ENCODE measurements at regions not wholly inside any gene's neighbourhood (a gene's known extent, or its start where the extent isn't known, plus 50 kb on each side); places are given as distances from the start of the nearest gene placed in this dataset.
"Not testable (repeated sequence)": the region's sequence is repeated elsewhere in the genome, so short reads cannot be mapped to it uniquely, and the experiment has no call there.

DNA sequence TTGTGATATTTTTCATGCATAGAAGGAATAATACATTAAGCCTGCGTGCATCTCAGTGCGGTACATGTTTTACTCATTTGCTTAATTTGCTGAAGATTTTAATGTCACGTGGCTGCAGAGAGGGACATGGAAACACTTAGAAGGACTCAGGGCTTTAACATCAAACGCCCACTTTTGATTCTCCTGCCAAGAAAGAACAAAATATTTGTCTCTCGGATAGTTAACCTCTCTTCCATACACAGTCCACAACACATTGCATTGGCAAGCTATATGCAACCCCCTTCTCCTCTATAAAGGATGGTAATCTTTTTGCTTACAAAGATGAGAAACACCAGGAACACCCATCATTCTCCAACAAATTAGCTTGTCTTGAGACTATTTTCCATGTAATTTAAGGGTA lies 148.0 kb upstream of the NRP1 start:
- no peak overlapping the region for H3K27ac ChIP-seq
- ATAC-seq (replicated peaks in 6 of 8) = no peak
- 11 to 100% (median 90%) methylated on average over 1 to 5 of the region's 5 CpGs; no CpG with 5 or more reads in 2 of the 10 experiments for WGBS, 10 experiments
- in situ Hi-C loops (cut with MboI; ENCODE audit: low pct_unique_long_range_greater_than_20kb in 2 of 9, low sequenced_read_pairs in 9 of 9, unreplicated experiment in 9 of 9) = no loop called here
- H3K4me1 ChIP-seq (replicated peaks in 1 of 2) = peaks cover 37 to 44% of the 10 kb centered on the region in 2 donors
- no peak overlapping the region for H3K4me3 ChIP-seq

DNA sequence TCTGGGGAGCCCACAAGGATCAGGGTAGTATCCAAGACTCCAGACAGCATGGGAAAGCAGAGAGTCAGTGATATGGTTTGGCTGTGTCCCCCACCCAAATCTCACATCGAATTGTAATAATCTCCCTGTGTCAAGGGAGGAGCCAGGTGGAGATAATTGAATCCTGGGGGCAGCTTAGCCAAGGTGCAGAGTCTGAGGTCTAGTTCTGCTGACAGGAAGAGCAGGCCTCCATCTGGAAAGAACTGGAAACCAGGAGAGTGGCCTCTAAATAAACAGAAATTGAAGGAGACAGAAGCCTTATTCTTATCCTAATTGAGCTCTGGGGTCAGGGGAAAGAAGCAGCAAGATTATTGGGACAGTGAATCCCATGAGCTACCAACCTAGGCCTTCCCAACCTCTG lies 146.7 kb upstream of the NRP1 start:
- Histone ChIP-seq H3K4me3 (no peak overlapping the region), H3K4me1 (replicated peaks in 1 of 2) (peaks cover 37 to 44% of the 10 kb centered on the region in 2 donors), H3K27ac (no peak overlapping the region)
- in situ Hi-C loops (cut with MboI; ENCODE audit: low pct_unique_long_range_greater_than_20kb in 2 of 9, low sequenced_read_pairs in 9 of 9, unreplicated experiment in 9 of 9) = no loop called here
- 80 to 100% methylated on average over 1 of the region's 1 CpG; no CpG with 5 or more reads in 8 of the 10 experiments for WGBS, 10 experiments
- ATAC-seq (replicated peaks in 6 of 8) = no peak

DNA sequence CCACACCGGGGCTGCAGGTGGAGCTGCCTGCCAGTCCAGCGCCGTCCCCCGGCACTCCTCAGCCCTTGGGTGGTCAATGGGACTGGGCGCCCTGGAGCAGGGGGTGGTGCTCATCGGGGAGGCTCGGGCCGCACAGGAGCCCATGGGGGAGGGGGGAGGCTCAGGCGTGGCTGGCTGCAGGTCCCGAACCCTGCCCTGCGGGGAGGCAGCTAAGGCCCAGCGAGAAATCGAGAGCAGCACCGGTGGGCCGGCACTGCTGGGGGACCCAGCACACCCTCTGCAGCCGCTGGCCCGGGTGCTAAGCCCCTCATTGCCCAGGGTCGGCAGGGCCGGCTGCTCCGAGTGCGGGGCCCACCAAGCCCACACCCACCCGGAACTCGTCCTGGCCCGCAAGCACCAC lies 145.9 kb upstream of the NRP1 start:
- ATAC-seq (replicated peaks in 6 of 8); H3K27ac ChIP-seq; H3K4me3 ChIP-seq; in situ Hi-C loops (cut with MboI; ENCODE audit: low pct_unique_long_range_greater_than_20kb in 2 of 9, low sequenced_read_pairs in 9 of 9, unreplicated experiment in 9 of 9): not testable (repeated sequence)
- 100% methylated on average over 4 of the region's 24 CpGs; no CpG with 5 or more reads in 9 of the 10 experiments for WGBS, 10 experiments
- H3K4me1 ChIP-seq (replicated peaks in 1 of 2) = peaks cover 34 to 40% of the 10 kb centered on the region in 2 donors

DNA sequence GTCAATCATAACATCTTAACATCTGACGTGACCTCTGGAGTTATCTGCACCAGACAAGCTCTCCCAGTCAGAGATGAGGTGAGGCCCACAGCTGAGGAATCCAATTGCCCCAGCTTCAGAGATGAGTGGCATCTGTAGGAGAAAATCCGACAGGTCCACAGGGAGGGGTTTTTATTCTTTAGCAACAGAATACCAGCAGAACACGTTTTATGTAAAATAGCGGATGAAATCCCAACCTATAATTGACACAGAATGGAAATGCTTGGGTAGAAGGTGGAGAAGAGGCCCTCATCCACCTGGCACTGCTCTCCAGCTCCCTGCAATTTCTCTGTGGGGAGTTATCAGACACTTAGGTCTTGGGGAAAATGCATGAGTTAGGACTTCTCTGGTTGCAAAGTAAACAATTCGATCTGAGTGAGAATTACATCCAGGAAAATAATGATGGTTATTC lies 144.2 kb upstream of the NRP1 start:
- Histone ChIP-seq H3K27ac (no peak overlapping the region), H3K4me1 (replicated peaks in 1 of 2) (peaks cover 17 to 22% of the 10 kb centered on the region in 2 donors), H3K4me3 (no peak overlapping the region)
- 61 to 100% (median 90%) methylated on average over 2 to 4 of the region's 5 CpGs; no CpG with 5 or more reads in 1 of the 10 experiments for WGBS, 10 experiments
- in situ Hi-C loops (cut with MboI; ENCODE audit: low pct_unique_long_range_greater_than_20kb in 2 of 9, low sequenced_read_pairs in 9 of 9, unreplicated experiment in 9 of 9) = no loop called here
- ATAC-seq (replicated peaks in 6 of 8) = no peak

DNA sequence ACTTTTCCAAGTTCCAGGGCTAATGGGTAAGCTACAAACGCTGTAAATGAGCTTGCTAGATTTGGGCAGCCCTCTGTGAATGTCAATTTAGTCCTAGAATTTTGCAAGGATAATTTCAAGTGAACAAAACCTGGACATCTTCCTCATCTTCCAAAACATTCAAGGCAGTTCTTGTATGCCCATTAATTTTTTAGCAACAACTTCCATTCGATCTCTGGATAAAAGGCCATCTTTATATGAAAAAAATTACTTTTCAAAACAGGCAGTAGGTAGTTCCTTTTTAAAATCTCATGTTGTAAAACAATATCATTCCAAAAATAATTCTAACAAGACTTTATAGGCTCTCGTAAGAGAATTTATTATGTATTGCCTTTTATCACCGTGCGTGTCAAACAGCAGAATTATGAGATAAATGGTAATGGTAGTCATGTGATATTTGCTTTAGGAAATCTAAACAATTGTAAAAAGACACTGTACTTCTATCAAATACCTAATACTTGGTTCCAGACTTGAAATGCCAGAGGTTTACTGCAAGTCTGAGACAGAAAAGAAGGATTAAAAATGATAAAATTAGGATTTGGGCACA lies 143.7 kb upstream of the NRP1 start:
- in situ Hi-C loops (cut with MboI; ENCODE audit: low pct_unique_long_range_greater_than_20kb in 2 of 9, low sequenced_read_pairs in 9 of 9, unreplicated experiment in 9 of 9) = no loop called here
- WGBS, 10 experiments = 64 to 95% (median 89%) methylated on average over 2 to 5 of the region's 5 CpGs
- H3K4me3 ChIP-seq = no peak overlapping the region

DNA sequence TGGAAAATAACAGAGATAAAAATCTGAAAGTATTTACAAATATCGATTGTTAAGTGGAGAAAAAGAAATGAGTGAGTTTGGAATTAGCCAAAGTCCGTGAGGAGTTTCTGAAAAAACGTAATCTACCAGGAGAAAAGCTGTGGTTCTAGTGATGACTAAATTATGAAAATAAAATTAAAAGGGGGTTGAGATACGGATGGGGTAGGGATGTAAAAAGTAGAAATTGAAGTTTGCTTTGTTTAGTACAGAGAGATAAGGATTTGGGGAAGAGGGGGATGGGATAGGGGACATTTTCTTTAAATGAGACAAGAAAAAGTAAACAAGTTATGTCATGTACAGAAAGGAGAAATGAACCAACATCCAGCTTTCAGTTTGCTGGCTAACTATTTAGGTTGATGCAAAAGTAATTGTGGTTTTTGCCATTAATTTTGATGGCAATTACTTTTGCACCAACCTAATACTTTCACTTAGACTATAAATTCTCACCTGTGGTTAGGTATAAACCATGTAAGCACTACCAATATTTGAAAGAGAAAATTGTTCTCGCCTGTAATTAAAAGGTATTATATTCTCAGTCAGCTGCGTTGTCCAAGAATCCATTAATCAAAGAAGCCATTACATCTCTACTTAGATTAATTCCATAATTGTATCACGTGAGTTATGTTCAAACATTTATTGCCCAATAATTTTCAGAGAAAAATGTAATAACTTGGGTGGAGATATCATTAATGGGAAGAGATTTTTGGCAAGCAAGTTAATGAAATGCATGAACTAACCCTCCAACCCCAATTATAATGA lies 143.0 kb upstream of the NRP1 start:
- WGBS, 10 experiments = 37 to 100% (median 89%) methylated on average over 2 to 7 of the region's 7 CpGs
- Histone ChIP-seq H3K27ac (no peak overlapping the region), H3K4me1 (replicated peaks in 1 of 2) (peaks cover 5 to 10% of the 10 kb centered on the region in 2 donors), H3K4me3 (no peak overlapping the region)
- in situ Hi-C loops (cut with MboI; ENCODE audit: low pct_unique_long_range_greater_than_20kb in 2 of 9, low sequenced_read_pairs in 9 of 9, unreplicated experiment in 9 of 9) = no loop called here
- ATAC-seq (replicated peaks in 6 of 8) = no peak

More for the DNA sequence above, 143.7 kb upstream of the NRP1 start:
- Histone ChIP-seq H3K4me1 (replicated peaks in 1 of 2) (peaks cover 12 to 17% of the 10 kb centered on the region in 2 donors), H3K27ac (no peak overlapping the region)
- no peak for ATAC-seq (replicated peaks in 6 of 8)

DNA sequence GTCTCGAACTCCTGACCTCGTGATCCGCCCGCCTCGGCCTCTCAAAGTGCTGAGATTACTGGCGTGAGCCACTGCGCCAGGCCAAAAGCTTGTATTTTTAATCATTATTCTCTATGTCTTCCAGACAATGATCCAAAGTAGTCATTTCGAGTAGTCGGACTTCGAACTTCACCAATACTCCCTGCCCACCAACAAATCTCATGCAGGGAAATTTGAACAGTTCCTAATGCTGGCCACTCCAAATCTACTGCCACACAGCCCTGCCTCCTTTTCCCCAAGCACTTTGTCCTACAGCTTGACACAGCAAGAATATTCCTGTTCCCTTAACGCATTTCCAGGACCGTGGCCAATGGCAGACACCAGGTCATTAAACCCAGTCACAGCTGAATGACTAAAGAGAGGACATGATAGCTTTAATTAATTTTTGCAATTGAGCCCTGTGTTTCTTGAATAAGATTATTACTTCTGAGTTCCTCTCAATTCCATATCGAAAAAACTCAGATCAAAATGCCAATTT lies 142.3 kb upstream of the NRP1 start:
- peaks cover 0 to 7% of the 10 kb centered on the region in 2 donors for H3K4me1 ChIP-seq (replicated peaks in 1 of 2)
- in situ Hi-C loops (cut with MboI; ENCODE audit: low pct_unique_long_range_greater_than_20kb in 2 of 9, low sequenced_read_pairs in 9 of 9, unreplicated experiment in 9 of 9) = no loop called here
- 55 to 96% (median 87%) methylated on average over 1 to 13 of the region's 13 CpGs; no CpG with 5 or more reads in 1 of the 10 experiments for WGBS, 10 experiments
- no peak overlapping the region for H3K4me3 ChIP-seq
- no peak for ATAC-seq (replicated peaks in 6 of 8)
- H3K27ac ChIP-seq = no peak overlapping the region

DNA sequence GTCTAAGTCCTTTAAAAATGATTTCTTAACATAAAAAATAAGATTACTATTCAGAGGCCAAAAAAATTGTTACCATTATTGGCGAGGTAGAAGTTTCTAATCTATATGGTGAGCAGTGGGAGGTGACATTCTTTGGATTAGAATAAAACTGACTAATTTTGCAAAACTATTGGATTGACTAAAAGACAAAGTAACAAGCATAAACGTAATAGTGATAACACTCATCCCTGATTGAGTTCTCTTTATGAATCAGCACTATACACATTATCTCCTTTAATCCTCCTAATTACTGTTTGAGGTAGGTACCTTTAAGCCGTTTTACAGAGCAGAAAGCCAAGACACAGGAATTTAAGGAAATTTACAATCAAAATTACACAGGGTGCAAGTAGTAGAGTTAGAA lies 139.2 kb upstream of the NRP1 start:
- in situ Hi-C loops (cut with MboI; ENCODE audit: low pct_unique_long_range_greater_than_20kb in 2 of 9, low sequenced_read_pairs in 9 of 9, unreplicated experiment in 9 of 9) = no loop called here
- 67 to 100% (median 89%) methylated on average over 1 to 3 of the region's 3 CpGs for WGBS, 10 experiments
- Histone ChIP-seq H3K4me1 (replicated peaks in 1 of 2) (peaks cover 0 to 7% of the 10 kb centered on the region in 2 donors), H3K4me3 (no peak overlapping the region), H3K27ac (no peak overlapping the region)
- no peak for ATAC-seq (replicated peaks in 6 of 8)

DNA sequence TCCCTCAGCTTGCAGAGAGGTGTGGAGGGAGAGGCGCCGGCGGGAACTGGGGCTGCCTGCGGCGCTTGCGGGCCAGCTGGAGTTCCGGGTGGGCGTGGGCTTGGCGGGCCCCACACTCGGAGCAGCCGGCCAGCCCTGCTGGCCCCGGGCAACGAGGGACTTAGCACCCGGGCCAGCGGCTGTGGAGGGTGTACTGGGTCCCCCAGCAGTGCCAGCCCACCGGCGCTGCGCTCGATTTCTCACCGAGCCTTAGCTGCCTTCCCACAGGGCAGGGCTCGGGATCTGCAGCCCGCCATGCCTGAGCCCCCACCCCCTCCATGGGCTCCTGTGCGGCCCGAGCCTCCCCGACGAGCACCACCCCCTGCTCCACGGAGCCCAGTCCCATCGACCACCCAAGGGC lies 133.5 kb upstream of the NRP1 start:
- H3K27ac ChIP-seq; H3K4me3 ChIP-seq; in situ Hi-C loops (cut with MboI; ENCODE audit: low pct_unique_long_range_greater_than_20kb in 2 of 9, low sequenced_read_pairs in 9 of 9, unreplicated experiment in 9 of 9); H3K4me1 ChIP-seq (replicated peaks in 1 of 2); ATAC-seq (replicated peaks in 6 of 8): not testable (repeated sequence)
- WGBS, 10 experiments = no CpG with 5 or more reads among the region's 28 CpGs

DNA sequence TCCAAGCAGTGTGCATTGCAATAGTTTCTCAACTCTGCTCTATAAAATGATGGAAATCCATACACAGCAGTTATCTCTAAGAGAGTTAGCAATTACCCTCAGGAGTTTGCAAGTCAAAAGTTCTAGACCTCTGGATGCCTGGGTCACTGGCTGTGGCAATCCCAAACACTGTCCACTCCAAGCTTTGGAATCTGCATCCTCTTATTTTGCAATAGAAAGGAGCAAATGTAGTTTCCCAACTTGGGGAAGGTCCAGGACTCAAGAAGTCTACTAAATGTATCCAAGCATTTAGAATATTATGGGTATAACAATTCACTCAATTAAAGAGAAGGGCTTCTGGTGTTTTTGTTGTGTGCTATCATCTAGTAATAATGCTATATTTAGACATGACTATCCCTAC lies 131.3 kb upstream of the NRP1 start:
- in situ Hi-C loops (cut with MboI; ENCODE audit: low pct_unique_long_range_greater_than_20kb in 2 of 9, low sequenced_read_pairs in 9 of 9, unreplicated experiment in 9 of 9) = no loop called here
- Histone ChIP-seq H3K4me1 (replicated peaks in 1 of 2) (no peaks in the 10 kb centered on the region), H3K4me3 (no peak overlapping the region), H3K27ac (no peak overlapping the region)
- ATAC-seq (replicated peaks in 6 of 8) = no peak

DNA sequence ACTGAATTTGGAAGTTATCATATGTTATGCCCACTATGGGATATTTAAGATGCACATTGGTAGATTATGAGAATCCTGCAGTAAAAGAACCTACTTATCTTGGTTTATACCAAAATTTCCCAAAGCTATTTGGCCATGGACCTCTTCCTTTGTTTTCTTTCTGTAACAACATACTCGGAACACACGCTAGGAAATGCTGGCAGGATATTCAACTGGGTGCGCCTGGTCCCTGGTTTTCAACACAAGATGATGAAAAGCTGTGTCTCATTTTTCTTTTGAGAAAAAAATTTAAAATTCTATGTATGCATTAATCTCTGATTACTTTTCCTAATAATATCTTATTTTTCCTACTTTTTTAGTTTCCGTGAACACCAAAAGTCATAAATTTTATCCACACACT lies 128.5 kb upstream of the NRP1 start:
- in situ Hi-C loops (cut with MboI; ENCODE audit: low pct_unique_long_range_greater_than_20kb in 2 of 9, low sequenced_read_pairs in 9 of 9, unreplicated experiment in 9 of 9) = no loop called here
- 42 to 100% (median 93%) methylated on average over 1 to 4 of the region's 4 CpGs for WGBS, 10 experiments
- no peak overlapping the region for H3K4me3 ChIP-seq
- no peaks in the 10 kb centered on the region for H3K4me1 ChIP-seq (replicated peaks in 1 of 2)
- no peak for ATAC-seq (replicated peaks in 6 of 8)
- H3K27ac ChIP-seq = no peak overlapping the region

DNA sequence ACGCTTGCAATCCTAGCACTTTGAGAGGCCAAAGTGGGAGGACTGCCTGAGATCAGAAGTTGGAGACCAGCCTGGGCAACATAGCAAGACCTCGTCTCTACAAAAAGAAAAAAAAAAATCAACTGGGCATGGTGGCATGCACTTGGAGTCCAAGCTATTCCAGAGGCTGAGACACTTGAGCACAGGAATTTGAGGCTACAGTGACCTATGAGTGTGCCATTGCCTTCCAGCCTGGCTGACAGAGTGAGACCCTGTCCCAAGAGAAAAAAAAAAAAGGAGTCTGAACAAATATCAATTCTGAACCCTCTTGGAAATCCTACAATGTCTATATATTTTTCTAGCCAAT lies 126.8 kb upstream of the NRP1 start:
- no peak for ATAC-seq (replicated peaks in 6 of 8)
- Histone ChIP-seq H3K27ac (no peak overlapping the region), H3K4me1 (replicated peaks in 1 of 2) (no peaks in the 10 kb centered on the region), H3K4me3 (no peak overlapping the region)
- in situ Hi-C loops (cut with MboI; ENCODE audit: low pct_unique_long_range_greater_than_20kb in 2 of 9, low sequenced_read_pairs in 9 of 9, unreplicated experiment in 9 of 9) = no loop called here
- WGBS, 10 experiments = 33 to 100% (median 97%) methylated on average over 1 to 2 of the region's 2 CpGs; no CpG with 5 or more reads in 4 of the 10 experiments

DNA sequence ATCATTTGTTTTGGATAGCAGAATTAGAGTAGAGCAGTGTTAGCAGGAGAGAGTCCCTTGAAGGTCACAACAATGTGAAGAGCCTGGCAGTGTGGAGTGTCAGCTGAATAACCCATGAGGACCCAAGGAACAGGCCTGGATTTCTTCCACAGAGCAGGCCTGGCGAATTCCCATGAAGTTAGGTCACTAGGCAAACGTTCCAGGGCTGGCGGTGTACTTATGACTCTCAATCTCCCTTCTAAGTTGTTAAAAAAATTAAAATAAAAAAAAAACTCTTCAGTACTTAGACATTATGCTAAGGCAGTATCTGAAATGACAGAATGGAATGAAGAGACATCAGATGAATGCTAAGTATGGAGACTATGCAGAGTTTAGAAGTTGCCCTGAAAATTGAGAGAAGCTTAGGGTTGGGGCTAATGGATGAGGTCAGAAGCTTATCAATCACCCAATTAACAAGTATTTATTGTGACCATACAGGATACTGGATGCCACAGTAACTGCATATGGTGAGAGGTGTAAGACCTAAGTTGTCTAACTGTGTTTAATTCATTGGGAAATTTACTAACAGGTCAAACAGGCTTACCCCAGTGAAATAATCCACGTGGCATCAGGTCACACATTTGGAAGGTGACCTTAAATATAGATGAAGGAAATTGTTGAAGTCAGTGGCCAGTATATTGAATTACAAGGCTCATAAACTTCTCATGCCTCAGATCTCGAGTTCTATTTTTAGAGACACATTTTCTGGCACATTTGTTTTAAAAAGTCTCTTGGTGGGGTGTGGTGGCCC lies 126.2 kb upstream of the NRP1 start:
- 8 to 95% (median 83%) methylated on average over 2 to 5 of the region's 5 CpGs for WGBS, 10 experiments
- no peaks in the 10 kb centered on the region for H3K4me1 ChIP-seq (replicated peaks in 1 of 2)
- H3K4me3 ChIP-seq = no peak overlapping the region
- in situ Hi-C loops (cut with MboI; ENCODE audit: low pct_unique_long_range_greater_than_20kb in 2 of 9, low sequenced_read_pairs in 9 of 9, unreplicated experiment in 9 of 9) = no loop called here
- H3K27ac ChIP-seq = no peak overlapping the region
- ATAC-seq (replicated peaks in 6 of 8) = peak in 5 of 8 experiments; percentile 24 to 92 (median 42)
